WTC11 (cell line): ENCODE measurements at regions not wholly inside any gene's neighbourhood (a gene's known extent, or its start where the extent isn't known, plus 50 kb on each side); places are given as distances from the start of the nearest gene placed in this dataset.
A peak's percentile ranks its signal among the peaks of the same experiment; 100 is the strongest.

Experiments
- ATAC-seq: fragments of 200-7000 bp; cut with Tn5 transposase; 2 replicates; pipeline ENCODE4 v1.10.0; 2021; ENCODE audit warnings: mild to moderate bottlenecking, moderate library complexity
- CTCF ChIA-PET: fragments of 300-600 bp; sonication (Branson Sonifier 250); formaldehyde crosslinking; loops from one replicate; lab custom pipeline; 2021; ENCODE audit warnings: antibody characterized with exemption; lab: Charles Lee
- POLR2A ChIA-PET: fragments of 350-600 bp; sonication (Branson Sonifier 250); formaldehyde crosslinking; loops from one replicate; lab custom pipeline; 2021; ENCODE audit warnings: antibody characterized with exemption; lab: Charles Lee
- DNase-seq: peaks from one replicate; pipeline ENCODE4 v3.0.0; 2021; ENCODE audit warnings: low spot score
- H3K27ac Mint-ChIP-seq: 2 replicates; pipeline ENCODE4 v1.8.0; 2021; ENCODE audit warnings: mixed read lengths
- H3K27me3 Mint-ChIP-seq: 2 replicates; pipeline ENCODE4 v1.8.0; 2021; ENCODE audit warnings: low read depth, mild to moderate bottlenecking, moderate library complexity, mixed read lengths
- H3K36me3 Mint-ChIP-seq: 2 replicates; pipeline ENCODE4 v1.8.0; 2021; ENCODE audit warnings: mixed read lengths
- H3K4me1 Mint-ChIP-seq: 2 replicates; pipeline ENCODE4 v1.8.0; 2022; ENCODE audit warnings: mixed read lengths
- H3K4me3 Mint-ChIP-seq: 2 replicates; pipeline ENCODE4 v1.8.0; 2021; ENCODE audit warnings: mild to moderate bottlenecking, moderate library complexity, mixed read lengths
- H3K9me3 Mint-ChIP-seq: 2 replicates; pipeline ENCODE4 v1.8.0; 2021; ENCODE audit warnings: mixed read lengths
- ATF3 ChIP-seq: sonication (generic); formaldehyde crosslinking; conservative IDR thresholded peaks from 2 replicates; pipeline ENCODE4 v1.8.1; 2022; ENCODE audit warnings: mild to moderate bottlenecking, missing genetic modification reagents
- E2F4 ChIP-seq: sonication (generic); formaldehyde crosslinking; IDR thresholded peaks from 2 replicates; pipeline ENCODE4 v1.8.1; 2022; ENCODE audit warnings: low read depth, mild to moderate bottlenecking, moderate library complexity, missing genetic modification reagents, borderline replicate concordance
- ERG ChIP-seq: fragments of 250-450 bp; sonication (Bioruptor Pico); IDR thresholded peaks from 2 replicates; pipeline ENCODE4 v1.8.0; 2021; ENCODE audit warnings: mild to moderate bottlenecking
- GTF2I ChIP-seq: fragments of 250-450 bp; sonication (Bioruptor Pico); conservative IDR thresholded peaks from 2 replicates; pipeline ENCODE4 v1.4.0; 2021; ENCODE audit warnings: mild to moderate bottlenecking
- HMGA2 ChIP-seq: fragments of 250-450 bp; sonication (Bioruptor Pico); IDR thresholded peaks from 2 replicates; pipeline ENCODE4 v1.4.0; 2021; ENCODE audit warnings: mild to moderate bottlenecking, moderate library complexity
- HMGXB4 ChIP-seq: sonication (generic); formaldehyde crosslinking; IDR thresholded peaks from 2 replicates; pipeline ENCODE4 v1.8.1; 2023; ENCODE audit warnings: mild to moderate bottlenecking, moderate library complexity, missing genetic modification reagents
- MAX ChIP-seq: sonication (generic); formaldehyde crosslinking; IDR thresholded peaks from 2 replicates; pipeline ENCODE4 v1.8.0; 2022; ENCODE audit warnings: mild to moderate bottlenecking, missing genetic modification reagents
- MXD4 ChIP-seq: fragments of 250-450 bp; sonication (Bioruptor Pico); IDR thresholded peaks from 2 replicates; pipeline ENCODE4 v1.8.0; 2021; ENCODE audit warnings: mild to moderate bottlenecking, moderate library complexity, borderline replicate concordance
- NFE2L1 ChIP-seq: sonication (generic); formaldehyde crosslinking; IDR thresholded peaks from 2 replicates; pipeline ENCODE4 v1.8.1; 2023; ENCODE audit warnings: missing genetic modification reagents
- TCF7 ChIP-seq: sonication (generic); formaldehyde crosslinking; IDR thresholded peaks from 2 replicates; pipeline ENCODE4 v1.8.0; 2022; ENCODE audit warnings: mild to moderate bottlenecking, low read depth, missing genetic modification reagents, moderate library complexity
- USF1 ChIP-seq: sonication (generic); formaldehyde crosslinking; IDR thresholded peaks from 2 replicates; pipeline ENCODE4 v1.8.0; 2022; ENCODE audit warnings: mild to moderate bottlenecking, missing genetic modification reagents
- USF2 ChIP-seq: sonication (generic); formaldehyde crosslinking; IDR thresholded peaks from 2 replicates; pipeline ENCODE4 v1.8.1; 2023; ENCODE audit warnings: mild to moderate bottlenecking, missing genetic modification reagents, moderate library complexity
- ZBTB21 ChIP-seq: sonication (generic); formaldehyde crosslinking; IDR thresholded peaks from 2 replicates; pipeline ENCODE4 v1.8.1; 2023; ENCODE audit warnings: mild to moderate bottlenecking, missing genetic modification reagents, borderline replicate concordance
- ZNF138 ChIP-seq: sonication (generic); formaldehyde crosslinking; conservative IDR thresholded peaks from 2 replicates; pipeline ENCODE4 v1.8.1; 2022; ENCODE audit warnings: mild to moderate bottlenecking, moderate library complexity, missing genetic modification reagents
- ZNF281 ChIP-seq: sonication (generic); formaldehyde crosslinking; IDR thresholded peaks from 2 replicates; pipeline ENCODE4 v1.8.0; 2023; ENCODE audit warnings: mild to moderate bottlenecking, missing genetic modification reagents
- ZNF512 ChIP-seq: sonication (generic); formaldehyde crosslinking; IDR thresholded peaks from 2 replicates; pipeline ENCODE4 v1.8.1; 2022; ENCODE audit warnings: missing genetic modification reagents, borderline replicate concordance
- ZNF671 ChIP-seq: fragments of 250-450 bp; sonication (Bioruptor Pico); IDR thresholded peaks from 2 replicates; pipeline ENCODE4 v1.8.0; 2021; ENCODE audit warnings: mild to moderate bottlenecking
- ZSCAN18 ChIP-seq: fragments of 250-450 bp; sonication (Bioruptor Pico); IDR thresholded peaks from 2 replicates; pipeline ENCODE4 v2.1.2; 2022; ENCODE audit warnings: mild to moderate bottlenecking, moderate library complexity

- no peak overlapping the region for H3K27ac Mint-ChIP-seq
- POLR2A ChIA-PET: no interaction called here
- CTCF ChIA-PET: no interaction called here
These were observed 1939.8 kb downstream of the EFNA5 start for GRCh38 chr5:105730982-105731381.

GRCh38 chr5:105726093-105726492 is 1944.6 kb downstream of the EFNA5 start:
- CTCF ChIA-PET: no interaction called here
- no peak for DNase-seq
- no peaks in the 10 kb centered on the region for H3K27me3 Mint-ChIP-seq

More at GRCh38 chr5:105730982-105731381, 1939.8 kb downstream of the EFNA5 start:
- Mint-ChIP-seq H3K36me3 (no peaks in the 10 kb centered on the region), H3K9me3 (no peaks in the 10 kb centered on the region), H3K27me3 (no peaks in the 10 kb centered on the region), H3K4me1 (peaks cover 4% of the 10 kb centered on the region), H3K4me3 (no peak overlapping the region)
- no peak for TF ChIP-seq E2F4
- TF ChIP-seq ZBTB21 (CRISPR knock-in tag): no peak
- DNase-seq (no peak), ATAC-seq (peak; percentile 72)

More at GRCh38 chr5:105726093-105726492, 1944.6 kb downstream of the EFNA5 start:
- no peak for ATAC-seq
- peaks cover 11% of the 10 kb centered on the region for H3K4me1 Mint-ChIP-seq
- H3K9me3 Mint-ChIP-seq: 0 out of 2 replicates have a peak, but pooled peaks cover 10% of the 10 kb centered on the region
- H3K27ac Mint-ChIP-seq: no peak overlapping the region
- TF ChIP-seq USF2 (no peak), ZNF512 (no peak), TCF7 (no peak), HMGXB4 (CRISPR knock-in tag) (no peak), ZNF671 (CRISPR knock-in tag) (no peak), MXD4 (CRISPR knock-in tag) (no peak), ZSCAN18 (CRISPR knock-in tag) (no peak), ATF3 (no peak), HMGA2 (no peak), ZNF281 (CRISPR knock-in tag) (no peak), NFE2L1 (no peak), ZNF138 (CRISPR knock-in tag) (no peak), ERG (CRISPR knock-in tag) (no peak), USF1 (CRISPR knock-in tag) (no peak), GTF2I (no peak), MAX (CRISPR knock-in tag) (no peak)
- H3K4me3 Mint-ChIP-seq: no peak overlapping the region
- POLR2A ChIA-PET: no interaction called here
- no peaks in the 10 kb centered on the region for H3K36me3 Mint-ChIP-seq
